ENCODE measurements at regions not wholly inside any gene's neighbourhood (a gene's known extent, or its start where the extent isn't known, plus 50 kb on each side); places are given as distances from the start of the nearest gene placed in this dataset.
A peak's percentile ranks its signal among the peaks of the same experiment; 100 is the strongest.

- TF ChIP-seq CTCF (IDR thresholded peaks at IDR 0.05), result no peak
These were observed 434.8 kb upstream of the THBS1 start for GRCh38 chr15:39145854-39146625.

- no peak for TF ChIP-seq CTCF (IDR thresholded peaks at IDR 0.05)
These were observed 431.2 kb upstream of the THBS1 start for GRCh38 chr15:39149636-39150150.

- no peak for TF ChIP-seq CTCF (IDR thresholded peaks at IDR 0.05)
These were observed 429.3 kb upstream of the THBS1 start for GRCh38 chr15:39151545-39151944.

GRCh38 chr15:39153058-39153714 lies 427.7 kb upstream of the THBS1 start:
- no peak for TF ChIP-seq CTCF (IDR thresholded peaks at IDR 0.05)

GRCh38 chr15:39153716-39154115 lies 427.2 kb upstream of the THBS1 start:
- TF ChIP-seq CTCF (IDR thresholded peaks at IDR 0.05), result no peak

GRCh38 chr15:39154227-39154638 lies 426.6 kb upstream of the THBS1 start:
- peak; percentile 29; the same call in 1 of the 2 replicates for TF ChIP-seq CTCF (IDR thresholded peaks at IDR 0.05)

- TF ChIP-seq CTCF (IDR thresholded peaks at IDR 0.05), result no peak
These were observed 426.1 kb upstream of the THBS1 start for GRCh38 chr15:39154776-39155175.

Data from LNCAP (cell line).